ENCODE measurements at regions not wholly inside any gene's neighbourhood (a gene's known extent, or its start where the extent isn't known, plus 50 kb on each side); places are given as distances from the start of the nearest gene placed in this dataset.
"Not testable (repeated sequence)": the region's sequence is repeated elsewhere in the genome, so short reads cannot be mapped to it uniquely, and the experiment has no call there.

DNA sequence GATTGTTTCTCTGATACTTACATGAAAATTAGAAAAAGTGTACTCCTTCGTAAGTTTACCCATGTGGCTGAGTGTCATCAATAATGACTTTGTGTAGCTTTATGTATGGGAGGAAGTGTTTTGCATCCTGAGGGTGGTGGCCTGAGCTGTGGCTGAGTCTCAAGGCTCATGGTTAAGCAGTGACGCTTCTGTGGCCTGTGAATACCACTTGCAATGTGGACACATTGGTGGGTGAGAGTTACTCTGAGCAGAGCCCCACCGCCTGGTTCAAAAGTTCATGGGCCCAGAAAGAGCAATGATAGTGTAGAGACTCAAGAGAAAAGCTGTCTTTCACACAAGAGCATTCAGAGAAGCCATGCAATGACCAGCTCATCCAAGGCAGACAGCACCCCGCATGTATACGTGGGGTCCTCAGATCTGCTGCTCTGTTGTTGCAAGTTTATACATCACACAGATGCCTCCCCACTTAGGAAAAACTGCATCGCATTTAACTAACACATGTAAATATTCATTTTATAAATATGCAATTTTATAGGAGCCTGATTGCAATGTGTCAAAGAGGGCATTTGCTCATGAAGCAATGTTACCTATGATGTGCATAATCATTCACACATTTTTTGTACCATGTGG lies 55.1 kb upstream of the FRMD6 start:
- TF ChIP-seq, protein P1, sequence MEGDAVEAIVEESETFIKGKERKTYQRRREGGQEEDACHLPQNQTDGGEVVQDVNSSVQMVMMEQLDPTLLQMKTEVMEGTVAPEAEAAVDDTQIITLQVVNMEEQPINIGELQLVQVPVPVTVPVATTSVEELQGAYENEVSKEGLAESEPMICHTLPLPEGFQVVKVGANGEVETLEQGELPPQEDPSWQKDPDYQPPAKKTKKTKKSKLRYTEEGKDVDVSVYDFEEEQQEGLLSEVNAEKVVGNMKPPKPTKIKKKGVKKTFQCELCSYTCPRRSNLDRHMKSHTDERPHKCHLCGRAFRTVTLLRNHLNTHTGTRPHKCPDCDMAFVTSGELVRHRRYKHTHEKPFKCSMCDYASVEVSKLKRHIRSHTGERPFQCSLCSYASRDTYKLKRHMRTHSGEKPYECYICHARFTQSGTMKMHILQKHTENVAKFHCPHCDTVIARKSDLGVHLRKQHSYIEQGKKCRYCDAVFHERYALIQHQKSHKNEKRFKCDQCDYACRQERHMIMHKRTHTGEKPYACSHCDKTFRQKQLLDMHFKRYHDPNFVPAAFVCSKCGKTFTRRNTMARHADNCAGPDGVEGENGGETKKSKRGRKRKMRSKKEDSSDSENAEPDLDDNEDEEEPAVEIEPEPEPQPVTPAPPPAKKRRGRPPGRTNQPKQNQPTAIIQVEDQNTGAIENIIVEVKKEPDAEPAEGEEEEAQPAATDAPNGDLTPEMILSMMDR (IDR thresholded peaks at IDR 0.05) = no peak
- Histone ChIP-seq H3K27ac (no peak overlapping the region), H3K9me3 (no peaks in the 10 kb centered on the region), H3K36me3 (no peaks in the 10 kb centered on the region), H3K4me1 (peaks cover 0 to 4% of the 10 kb centered on the region in 2 donors), H3K4me3 (no peak overlapping the region), H3K27me3 (no peaks in the 10 kb centered on the region)
- no peak for DNase-seq (ENCODE audit: low spot score in 2 of 2)
- intact Hi-C loops (cut with DNase I) = no loop called here

DNA sequence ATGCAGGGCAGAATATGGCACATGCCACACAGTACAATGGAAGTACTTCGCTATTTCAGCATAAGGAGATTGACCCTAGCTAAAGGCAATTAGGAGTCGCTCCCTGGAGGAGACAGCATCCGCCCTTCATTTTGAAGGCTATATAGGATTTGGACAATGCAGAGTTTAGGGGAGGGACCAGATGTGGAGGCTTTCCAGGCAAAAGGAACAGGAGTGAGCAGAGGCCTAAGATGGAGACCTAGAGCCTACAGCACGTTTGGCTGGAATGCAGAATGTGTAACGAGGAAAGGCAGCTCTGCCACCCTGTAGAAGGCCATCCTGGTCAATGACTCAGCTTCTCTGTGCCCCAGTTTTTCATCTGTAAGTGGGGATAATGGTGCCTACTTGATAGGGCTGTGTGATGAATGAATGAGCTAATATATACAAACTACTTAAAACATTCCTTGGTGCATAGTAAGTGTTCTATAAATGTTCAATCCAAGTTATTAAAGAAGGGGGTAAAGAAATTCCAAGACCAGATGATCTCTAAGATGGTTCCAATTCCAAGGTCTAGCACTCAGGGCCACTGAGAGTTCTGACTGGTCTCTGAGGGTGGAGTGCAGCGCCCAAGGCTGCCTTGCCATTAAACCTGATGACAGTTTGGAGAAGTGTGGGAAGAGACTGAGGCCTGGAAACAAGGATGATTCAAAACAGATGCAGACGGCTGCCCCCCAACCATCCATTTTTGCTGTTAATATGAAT lies 54.3 kb upstream of the FRMD6 start:
- H3K9me3 ChIP-seq = no peaks in the 10 kb centered on the region
- H3K4me3 ChIP-seq = no peak overlapping the region
- H3K27me3 ChIP-seq = no peaks in the 10 kb centered on the region
- TF ChIP-seq, protein P1 (IDR thresholded peaks at IDR 0.05) = no peak
- no peak for DNase-seq (ENCODE audit: low spot score in 2 of 2)
- peaks cover 0 to 4% of the 10 kb centered on the region in 2 donors for H3K4me1 ChIP-seq
- H3K36me3 ChIP-seq = no peaks in the 10 kb centered on the region
- no peak overlapping the region for H3K27ac ChIP-seq
- intact Hi-C loops (cut with DNase I) = no loop called here

DNA sequence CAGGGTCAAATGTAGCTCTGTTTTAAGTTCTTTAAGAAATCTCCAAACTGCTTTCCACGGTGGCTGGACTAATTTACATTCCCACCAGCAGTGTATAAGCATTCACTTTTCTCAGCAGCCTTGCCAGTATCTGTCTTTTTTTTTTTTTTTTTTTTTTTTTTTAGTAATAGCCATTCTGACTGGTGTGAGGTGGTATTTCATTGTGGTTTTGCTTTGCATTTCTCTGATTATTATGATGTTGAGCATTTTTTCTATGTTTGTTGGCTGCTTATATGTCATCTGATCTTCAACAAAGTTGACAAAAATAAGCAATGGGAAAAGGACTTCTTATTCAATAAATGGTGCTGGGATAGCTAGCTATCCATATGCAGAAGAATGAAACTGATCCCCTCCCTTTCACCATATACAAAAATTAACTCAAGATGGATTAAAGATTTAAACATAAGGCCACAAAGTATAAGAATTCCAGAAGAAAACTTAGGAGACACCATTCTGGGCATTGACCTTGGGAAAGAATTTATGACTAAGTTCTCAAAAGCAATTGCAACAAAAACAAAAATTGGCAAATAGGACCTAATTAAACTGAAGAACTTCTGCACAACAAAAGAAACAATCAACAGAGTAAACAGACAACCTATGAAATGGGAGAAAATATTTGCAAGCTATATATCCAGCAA lies 52.6 kb upstream of the FRMD6 start:
- intact Hi-C loops (cut with DNase I); H3K27me3 ChIP-seq; H3K4me1 ChIP-seq; DNase-seq (ENCODE audit: low spot score in 2 of 2); H3K9me3 ChIP-seq; H3K27ac ChIP-seq; H3K36me3 ChIP-seq; H3K4me3 ChIP-seq: not testable (repeated sequence)

DNA sequence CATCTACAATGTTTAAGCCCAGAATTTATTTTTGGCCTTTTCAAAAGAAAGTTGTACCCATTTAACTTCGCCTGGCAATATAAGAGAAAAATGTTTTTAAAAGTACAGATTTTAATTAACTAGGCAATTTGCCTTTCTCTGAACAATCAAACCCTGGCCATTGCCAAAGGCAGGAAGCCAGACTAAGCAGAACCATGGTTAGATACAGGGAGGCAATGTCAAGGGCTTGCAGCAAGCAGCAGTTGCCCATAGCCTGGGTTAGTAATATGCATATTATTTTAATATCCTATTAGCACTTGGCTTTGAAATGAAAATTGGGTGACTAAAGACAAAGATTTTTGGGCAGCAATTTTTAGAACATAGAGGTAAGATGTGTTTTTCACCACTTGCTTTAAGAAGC lies 51.1 kb upstream of the FRMD6 start:
- intact Hi-C loops (cut with DNase I) = no loop called here
- H3K27me3 ChIP-seq = no peaks in the 10 kb centered on the region
- H3K36me3 ChIP-seq = no peaks in the 10 kb centered on the region
- no peak for DNase-seq (ENCODE audit: low spot score in 2 of 2)
- H3K4me1 ChIP-seq = peaks cover 0 to 4% of the 10 kb centered on the region in 2 donors
- TF ChIP-seq, protein P1 (IDR thresholded peaks at IDR 0.05) = no peak
- no peaks in the 10 kb centered on the region for H3K9me3 ChIP-seq
- H3K4me3 ChIP-seq = no peak overlapping the region
- no peak overlapping the region for H3K27ac ChIP-seq

Data from ascending aorta (tissue), 2 donors.